ENCODE measurements at regions not wholly inside any gene's neighbourhood (a gene's known extent, or its start where the extent isn't known, plus 50 kb on each side); places are given as distances from the start of the nearest gene placed in this dataset.

DNA sequence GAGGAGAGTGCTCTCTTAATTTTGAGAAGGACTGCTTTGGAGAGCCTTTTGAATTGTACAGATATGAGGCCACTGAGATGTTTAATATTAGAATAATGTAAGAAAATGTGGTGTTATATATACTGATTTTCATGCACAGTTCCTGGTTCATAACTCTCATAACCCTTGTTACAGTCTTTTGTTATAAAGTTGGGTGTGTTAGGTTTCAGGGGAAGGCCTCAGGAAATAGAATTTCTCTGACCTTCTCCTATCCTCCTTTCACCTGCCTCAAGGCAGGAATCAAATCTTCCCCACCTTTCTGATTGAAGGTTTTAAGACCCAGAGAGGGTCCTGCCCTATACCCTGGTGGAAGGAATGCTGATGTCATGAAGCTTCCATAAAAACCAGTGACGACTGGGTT is 245.9 kb downstream of the NSUN3 start:
- POLR2A ChIA-PET, result no interaction called here
- Histone ChIP-seq H3K4me3 (ENCODE audit: low read depth, low read length) (no peak overlapping the region), H3K36me3 (ENCODE audit: control insufficient read depth, insufficient read depth, low read length) (no peaks in the 10 kb centered on the region), H3K4me1 (peaks cover 29% of the 10 kb centered on the region), H3K27me3 (replicated peaks; ENCODE audit: control insufficient read depth, insufficient read depth, low read length) (no peaks in the 10 kb centered on the region), H3K9me3 (0 out of 2 replicates have a peak, but pooled peaks cover 2% of the 10 kb centered on the region)
- no TSS peak for BruUV-seq (replicated peaks)
- H3K4me3 Mint-ChIP-seq (ENCODE audit: unreplicated experiment), result no peak overlapping the region
- TF ChIP-seq, protein P1, sequence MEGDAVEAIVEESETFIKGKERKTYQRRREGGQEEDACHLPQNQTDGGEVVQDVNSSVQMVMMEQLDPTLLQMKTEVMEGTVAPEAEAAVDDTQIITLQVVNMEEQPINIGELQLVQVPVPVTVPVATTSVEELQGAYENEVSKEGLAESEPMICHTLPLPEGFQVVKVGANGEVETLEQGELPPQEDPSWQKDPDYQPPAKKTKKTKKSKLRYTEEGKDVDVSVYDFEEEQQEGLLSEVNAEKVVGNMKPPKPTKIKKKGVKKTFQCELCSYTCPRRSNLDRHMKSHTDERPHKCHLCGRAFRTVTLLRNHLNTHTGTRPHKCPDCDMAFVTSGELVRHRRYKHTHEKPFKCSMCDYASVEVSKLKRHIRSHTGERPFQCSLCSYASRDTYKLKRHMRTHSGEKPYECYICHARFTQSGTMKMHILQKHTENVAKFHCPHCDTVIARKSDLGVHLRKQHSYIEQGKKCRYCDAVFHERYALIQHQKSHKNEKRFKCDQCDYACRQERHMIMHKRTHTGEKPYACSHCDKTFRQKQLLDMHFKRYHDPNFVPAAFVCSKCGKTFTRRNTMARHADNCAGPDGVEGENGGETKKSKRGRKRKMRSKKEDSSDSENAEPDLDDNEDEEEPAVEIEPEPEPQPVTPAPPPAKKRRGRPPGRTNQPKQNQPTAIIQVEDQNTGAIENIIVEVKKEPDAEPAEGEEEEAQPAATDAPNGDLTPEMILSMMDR (IDR thresholded peaks at IDR 0.05; ENCODE audit: insufficient read depth in 1 of 2, low read depth in 1 of 2, low read length in 1 of 2, severe bottlenecking in 1 of 2, unreplicated experiment in 1 of 2), result no peak
- DNase-seq, result no peak
- no peaks in the 10 kb centered on the region for H3K36me3 Mint-ChIP-seq (ENCODE audit: insufficient read depth, unreplicated experiment)
- H3K27ac Mint-ChIP-seq (ENCODE audit: unreplicated experiment), result no peak overlapping the region
- intact Hi-C loops (cut with micrococcal nuclease; ENCODE audit: unreplicated experiment), result no loop called here
- H3K9me3 Mint-ChIP-seq (ENCODE audit: unreplicated experiment), result no peaks in the 10 kb centered on the region
- peaks cover 6% of the 10 kb centered on the region for H3K4me1 Mint-ChIP-seq (ENCODE audit: low read depth, unreplicated experiment)
- H3K27me3 Mint-ChIP-seq (ENCODE audit: insufficient read depth, unreplicated experiment), result no peaks in the 10 kb centered on the region
- CTCF ChIA-PET, result no interaction called here

DNA sequence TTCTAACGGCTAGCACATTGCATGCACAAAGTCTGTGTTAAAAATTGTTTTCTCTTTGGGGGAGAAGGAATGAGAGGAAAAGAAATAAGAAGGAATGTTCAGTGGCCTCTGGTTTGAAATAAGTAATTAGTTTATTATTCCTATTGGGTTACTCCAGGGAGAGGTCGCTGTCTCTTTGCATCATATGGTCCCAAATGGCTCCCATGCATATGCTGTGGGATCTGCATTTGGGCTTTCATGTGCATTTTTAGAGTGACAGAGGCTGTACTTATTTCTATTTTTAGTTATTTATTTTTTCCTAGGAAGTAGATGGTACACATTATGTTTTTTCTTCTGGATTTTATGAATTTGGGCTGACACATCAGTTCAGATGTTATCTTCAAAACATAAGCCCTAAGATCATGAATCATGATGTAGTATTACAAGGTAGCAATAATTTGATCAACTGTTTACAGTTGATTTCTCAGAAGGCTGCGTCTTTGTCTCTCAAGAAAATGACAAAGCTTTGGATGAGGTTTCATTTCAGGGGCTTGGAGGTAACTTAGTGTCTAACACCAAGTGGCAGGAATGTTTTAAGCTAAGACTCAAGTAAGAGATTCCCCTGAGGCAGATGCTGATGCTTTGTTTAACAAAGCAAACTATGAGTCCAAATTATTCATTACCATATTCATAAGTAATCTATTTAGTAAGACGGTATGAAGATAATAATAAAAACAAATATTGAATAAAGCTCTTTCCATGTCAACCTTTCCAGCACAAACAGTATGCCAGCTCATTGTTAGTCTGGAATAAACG is 247.7 kb downstream of the NSUN3 start:
- ChIA-PET CTCF (no interaction called here), POLR2A (no interaction called here)
- Mint-ChIP-seq H3K4me1 (ENCODE audit: low read depth, unreplicated experiment) (no peaks in the 10 kb centered on the region), H3K9me3 (ENCODE audit: unreplicated experiment) (no peaks in the 10 kb centered on the region), H3K36me3 (ENCODE audit: insufficient read depth, unreplicated experiment) (no peaks in the 10 kb centered on the region), H3K27me3 (ENCODE audit: insufficient read depth, unreplicated experiment) (no peaks in the 10 kb centered on the region), H3K27ac (ENCODE audit: unreplicated experiment) (no peak overlapping the region), H3K4me3 (ENCODE audit: unreplicated experiment) (no peak overlapping the region)
- BruUV-seq (replicated peaks), result no TSS peak
- DNase-seq, result no peak
- Histone ChIP-seq H3K36me3 (ENCODE audit: control insufficient read depth, insufficient read depth, low read length) (no peaks in the 10 kb centered on the region), H3K4me3 (ENCODE audit: low read depth, low read length) (no peak overlapping the region), H3K9me3 (0 out of 2 replicates have a peak, but pooled peaks cover 2% of the 10 kb centered on the region), H3K27me3 (replicated peaks; ENCODE audit: control insufficient read depth, insufficient read depth, low read length) (no peaks in the 10 kb centered on the region), H3K4me1 (peaks cover 15% of the 10 kb centered on the region)
- TF ChIP-seq, protein P1 (IDR thresholded peaks at IDR 0.05; ENCODE audit: insufficient read depth in 1 of 2, low read depth in 1 of 2, low read length in 1 of 2, severe bottlenecking in 1 of 2, unreplicated experiment in 1 of 2), result no peak
- intact Hi-C loops (cut with micrococcal nuclease; ENCODE audit: unreplicated experiment), result no loop called here

DNA sequence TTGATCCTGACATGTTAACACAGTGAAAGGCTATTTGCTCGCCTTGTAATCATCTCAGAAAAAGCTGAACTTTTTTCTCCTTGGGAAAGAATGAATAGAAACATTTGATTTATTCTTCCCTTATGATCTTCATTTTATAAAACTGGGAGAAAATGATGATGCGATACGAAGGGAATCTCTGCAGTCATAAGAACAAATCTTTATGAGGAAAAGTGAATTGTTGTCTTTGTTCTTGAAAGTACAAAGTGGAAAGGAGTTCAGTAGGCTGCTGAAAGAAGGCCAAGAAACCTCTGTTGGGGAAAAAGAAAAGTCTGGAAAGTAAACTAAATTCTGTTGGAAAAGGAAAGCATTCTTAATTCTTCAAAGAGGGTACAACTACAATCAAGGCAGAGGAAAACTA is 248.8 kb downstream of the NSUN3 start:
- no TSS peak for BruUV-seq (replicated peaks)
- CTCF ChIA-PET, result no interaction called here
- POLR2A ChIA-PET, result no interaction called here

More for the DNA sequence above, 248.8 kb downstream of the NSUN3 start:
- H3K27me3 Mint-ChIP-seq (ENCODE audit: insufficient read depth, unreplicated experiment), result no peaks in the 10 kb centered on the region
- DNase-seq, result no peak
- no peak overlapping the region for H3K4me3 Mint-ChIP-seq (ENCODE audit: unreplicated experiment)
- intact Hi-C loops (cut with micrococcal nuclease; ENCODE audit: unreplicated experiment), result no loop called here
- no peaks in the 10 kb centered on the region for H3K36me3 ChIP-seq (ENCODE audit: control insufficient read depth, insufficient read depth, low read length)
- H3K36me3 Mint-ChIP-seq (ENCODE audit: insufficient read depth, unreplicated experiment), result no peaks in the 10 kb centered on the region
- H3K27me3 ChIP-seq (replicated peaks; ENCODE audit: control insufficient read depth, insufficient read depth, low read length), result no peaks in the 10 kb centered on the region
- no peak overlapping the region for H3K4me3 ChIP-seq (ENCODE audit: low read depth, low read length)
- H3K4me1 Mint-ChIP-seq (ENCODE audit: low read depth, unreplicated experiment), result no peaks in the 10 kb centered on the region
- no peak overlapping the region for H3K27ac Mint-ChIP-seq (ENCODE audit: unreplicated experiment)
- H3K9me3 Mint-ChIP-seq (ENCODE audit: unreplicated experiment), result no peaks in the 10 kb centered on the region
- TF ChIP-seq, protein P1 (IDR thresholded peaks at IDR 0.05; ENCODE audit: insufficient read depth in 1 of 2, low read depth in 1 of 2, low read length in 1 of 2, severe bottlenecking in 1 of 2, unreplicated experiment in 1 of 2), result no peak
- H3K9me3 ChIP-seq, result 0 out of 2 replicates have a peak, but pooled peaks cover 2% of the 10 kb centered on the region
- H3K4me1 ChIP-seq, result peaks cover 8% of the 10 kb centered on the region

All from Caco-2 (cell line).